SH-SY5Y (cell line): ENCODE measurements at regions not wholly inside any gene's neighbourhood (a gene's known extent, or its start where the extent isn't known, plus 50 kb on each side); places are given as distances from the start of the nearest gene placed in this dataset.

Experiments used
- GATA2 ChIP-seq: IDR thresholded peaks from 2 replicates; pipeline ENCODE4 v1.6.1; 2011; ENCODE audit warnings: mild to moderate bottlenecking, low read depth, low read length
- GATA3 ChIP-seq: IDR thresholded peaks from 2 replicates; pipeline ENCODE4 v1.6.1; 2011; ENCODE audit warnings: low read depth, mild to moderate bottlenecking, low read length, moderate library complexity

DNA sequence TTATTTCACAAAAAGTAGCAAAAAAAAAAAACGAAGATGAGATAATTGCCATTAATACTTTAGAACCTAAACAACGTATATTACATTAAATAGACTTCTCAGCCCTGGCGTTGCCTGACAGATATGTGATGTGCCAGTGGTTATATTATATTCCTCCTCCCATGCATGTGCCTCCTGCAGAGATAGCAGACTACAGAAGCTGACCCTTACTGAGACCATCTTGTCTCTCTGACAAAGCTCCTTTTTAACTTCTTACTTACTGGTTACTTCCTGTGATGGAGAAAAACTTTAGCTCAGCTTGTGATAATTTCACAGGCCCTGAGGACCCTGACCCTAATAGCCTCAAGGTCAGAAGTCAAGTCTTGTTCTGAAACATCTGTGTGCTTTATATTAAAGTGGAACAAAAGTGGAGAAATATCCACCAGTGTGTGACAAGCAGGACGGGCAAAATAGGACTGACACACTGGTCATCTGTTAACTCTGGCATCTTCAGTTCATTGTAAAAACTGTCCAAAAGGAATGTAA, 80.6 kb upstream of the POU5F2 start:
- no peak for TF ChIP-seq GATA2
- TF ChIP-seq GATA3, result no peak

DNA sequence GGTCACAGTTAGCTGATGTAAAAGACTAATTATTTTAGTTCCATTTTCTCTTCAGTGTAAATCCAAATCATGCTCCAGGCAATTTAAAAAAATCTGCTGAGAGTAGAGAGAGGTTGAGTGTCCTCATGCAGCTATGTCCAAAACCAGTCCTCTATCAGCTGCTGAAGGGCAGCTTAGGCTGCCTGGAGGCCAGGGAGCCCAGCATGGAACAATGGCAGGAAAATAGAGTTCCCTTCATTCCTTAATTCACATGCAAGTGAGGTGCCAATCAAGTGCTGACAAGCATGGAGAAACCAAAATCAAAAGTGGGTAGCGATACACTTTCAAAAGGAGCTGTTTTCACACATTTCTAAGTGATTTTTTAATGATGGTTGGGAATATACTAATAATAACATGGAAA, 78.3 kb upstream of the POU5F2 start:
- TF ChIP-seq GATA3 (no peak), GATA2 (no peak)

DNA sequence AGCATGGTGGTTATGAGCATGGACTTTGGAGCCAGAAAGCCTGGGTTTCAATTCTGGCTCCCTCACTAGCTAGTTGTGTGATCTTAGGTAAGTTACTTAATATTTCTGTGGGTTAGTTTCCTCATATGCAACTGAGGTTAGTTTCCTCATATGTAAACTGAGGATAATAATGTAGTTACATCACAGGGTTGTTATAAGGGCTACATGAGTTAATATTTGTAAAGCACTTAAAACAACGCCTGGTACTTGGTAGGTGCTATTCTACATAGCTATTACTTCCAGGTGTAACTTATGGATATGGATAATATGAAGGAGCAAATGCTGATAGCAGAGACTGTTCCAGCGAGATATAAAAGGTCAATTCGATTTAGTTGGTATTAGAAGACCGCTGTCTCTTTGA, 69.4 kb upstream of the POU5F2 start:
- no peak for TF ChIP-seq GATA2
- no peak for TF ChIP-seq GATA3

- TF ChIP-seq GATA3 (no peak), GATA2 (no peak)
Measured at GRCh38 chr5:93809430-93809829, 68.0 kb upstream of the POU5F2 start.

- TF ChIP-seq GATA2, result no peak
- TF ChIP-seq GATA3, result no peak
Measured at GRCh38 chr5:93807846-93808245, 66.4 kb upstream of the POU5F2 start.

GRCh38 chr5:93805616-93806379, 64.4 kb upstream of the POU5F2 start:
- TF ChIP-seq GATA2 (no peak), GATA3 (no peak)

- no peak for TF ChIP-seq GATA2
- TF ChIP-seq GATA3, result no peak
Measured at GRCh38 chr5:93800988-93801811, 59.8 kb upstream of the POU5F2 start.

- TF ChIP-seq GATA2, result no peak
- no peak for TF ChIP-seq GATA3
Measured at GRCh38 chr5:93794954-93795353, 53.6 kb upstream of the POU5F2 start.

DNA sequence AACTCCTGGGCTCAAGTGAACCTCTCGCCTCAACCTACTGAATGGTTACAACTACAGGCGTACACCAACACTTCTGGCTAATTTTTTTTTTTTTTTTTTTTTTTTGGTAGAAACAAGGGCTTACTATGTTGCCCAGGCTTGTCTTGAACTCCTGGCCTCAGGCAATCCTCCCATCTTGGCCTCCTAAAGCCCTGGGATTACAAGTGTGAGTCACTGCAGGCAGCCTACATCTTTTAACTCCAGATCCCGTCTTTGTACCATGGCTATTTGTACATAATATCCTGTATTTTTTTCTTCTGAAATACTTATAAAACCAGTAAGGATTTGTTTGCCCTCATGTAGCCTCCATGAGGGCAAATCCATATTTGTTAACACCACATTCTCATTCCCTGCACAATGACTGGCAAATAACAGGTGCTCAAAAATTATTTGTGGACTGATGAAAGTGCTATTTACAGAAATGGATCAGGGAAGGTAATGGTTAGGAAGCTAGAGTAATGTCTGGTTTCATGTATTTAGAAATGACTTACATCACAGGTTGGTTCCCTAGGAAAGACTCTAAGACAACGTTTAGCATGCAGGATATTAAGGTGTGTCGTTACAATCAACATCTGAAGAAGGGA, 51.9 kb upstream of the POU5F2 start:
- no peak for TF ChIP-seq GATA3

- TF ChIP-seq GATA2, result no peak
- TF ChIP-seq GATA3, result no peak
Measured at GRCh38 chr5:93791518-93791972, 50.1 kb upstream of the POU5F2 start.
